Neural cell (in vitro differentiated cells): ENCODE measurements at regions not wholly inside any gene's neighbourhood (a gene's known extent, or its start where the extent isn't known, plus 50 kb on each side); places are given as distances from the start of the nearest gene placed in this dataset.

ENCODE experiments used
- EP300 ChIP-seq: fragments of 450-650 bp; conservative IDR thresholded peaks from 2 replicates; pipeline ENCODE4 v1.6.1; 2014; ENCODE audit warnings: antibody characterized with exemption, mild to moderate bottlenecking, moderate library complexity; ENCODE audit not compliant: poor library complexity, severe bottlenecking
- EZH2 ChIP-seq: fragments of 200-600, 300-800 bp; shearing (Covaris generic), sonication (generic); IDR thresholded peaks from 2 replicates; pipeline ENCODE4 v1.6.1; 2014; ENCODE audit warnings: antibody characterized with exemption, low read length, borderline replicate concordance, mild to moderate bottlenecking; ENCODE audit not compliant: insufficient read depth, poor library complexity, severe bottlenecking
- MXI1 ChIP-seq: fragments of 450-650 bp; conservative IDR thresholded peaks from 2 replicates; pipeline ENCODE4 v1.6.1; 2014; ENCODE audit warnings: antibody characterized with exemption, mild to moderate bottlenecking; ENCODE audit not compliant: poor library complexity, severe bottlenecking
- POLR2AphosphoS5 ChIP-seq: IDR thresholded peaks from 2 replicates; pipeline ENCODE4 v1.6.1; 2012
- RAD21 ChIP-seq: fragments of 450-650 bp; conservative IDR thresholded peaks from 2 replicates; pipeline ENCODE4 v1.6.1; 2014; ENCODE audit warnings: antibody characterized with exemption, mild to moderate bottlenecking, moderate library complexity
- SMC3 ChIP-seq: fragments of 450-650 bp; conservative IDR thresholded peaks from 2 replicates; pipeline ENCODE4 v1.6.1; 2014; ENCODE audit warnings: antibody characterized with exemption, mild to moderate bottlenecking, moderate library complexity; ENCODE audit not compliant: poor library complexity
- TAF1 ChIP-seq: IDR thresholded peaks from 2 replicates; pipeline ENCODE4 v1.6.1; 2012; ENCODE audit warnings: low read depth
- TF ChIP-seq, protein P1 (sequence below): fragments of 450-650 bp; IDR thresholded peaks from 2 replicates; pipeline ENCODE4 v1.5.1; 2014; ENCODE audit warnings: antibody characterized with exemption, mild to moderate bottlenecking, moderate library complexity; ENCODE audit not compliant: poor library complexity, severe bottlenecking
- TF ChIP-seq, protein P2 (sequence below): IDR thresholded peaks from 2 replicates; pipeline ENCODE4 v1.6.1; 2012; ENCODE audit warnings: borderline replicate concordance

DNA sequence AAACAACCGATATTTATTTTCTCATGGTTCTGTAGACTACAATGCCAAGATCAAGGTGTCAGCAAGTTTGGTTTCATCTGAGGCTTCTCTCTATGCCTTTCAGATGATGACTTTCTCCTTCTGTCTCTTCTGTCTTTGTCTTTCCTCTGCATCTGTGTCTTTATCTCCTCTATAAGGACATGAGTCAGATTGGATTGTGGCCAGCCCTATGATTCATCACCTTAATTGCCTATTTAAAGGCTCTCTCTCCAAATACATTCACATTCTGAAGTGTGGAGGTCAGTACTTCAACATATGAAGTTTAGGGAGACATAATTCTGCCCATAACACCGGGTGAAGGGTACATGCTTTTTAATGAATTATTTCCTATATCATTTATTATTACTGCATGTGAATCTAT lies 71.2 kb upstream of the CNTNAP5 start:
- TF ChIP-seq EP300, result no peak
- TF ChIP-seq, protein P1, sequence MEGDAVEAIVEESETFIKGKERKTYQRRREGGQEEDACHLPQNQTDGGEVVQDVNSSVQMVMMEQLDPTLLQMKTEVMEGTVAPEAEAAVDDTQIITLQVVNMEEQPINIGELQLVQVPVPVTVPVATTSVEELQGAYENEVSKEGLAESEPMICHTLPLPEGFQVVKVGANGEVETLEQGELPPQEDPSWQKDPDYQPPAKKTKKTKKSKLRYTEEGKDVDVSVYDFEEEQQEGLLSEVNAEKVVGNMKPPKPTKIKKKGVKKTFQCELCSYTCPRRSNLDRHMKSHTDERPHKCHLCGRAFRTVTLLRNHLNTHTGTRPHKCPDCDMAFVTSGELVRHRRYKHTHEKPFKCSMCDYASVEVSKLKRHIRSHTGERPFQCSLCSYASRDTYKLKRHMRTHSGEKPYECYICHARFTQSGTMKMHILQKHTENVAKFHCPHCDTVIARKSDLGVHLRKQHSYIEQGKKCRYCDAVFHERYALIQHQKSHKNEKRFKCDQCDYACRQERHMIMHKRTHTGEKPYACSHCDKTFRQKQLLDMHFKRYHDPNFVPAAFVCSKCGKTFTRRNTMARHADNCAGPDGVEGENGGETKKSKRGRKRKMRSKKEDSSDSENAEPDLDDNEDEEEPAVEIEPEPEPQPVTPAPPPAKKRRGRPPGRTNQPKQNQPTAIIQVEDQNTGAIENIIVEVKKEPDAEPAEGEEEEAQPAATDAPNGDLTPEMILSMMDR, result no peak
- no peak for TF ChIP-seq EZH2
- no peak for TF ChIP-seq TAF1
- TF ChIP-seq POLR2AphosphoS5, result no peak
- no peak for TF ChIP-seq RAD21
- no peak for TF ChIP-seq SMC3
- TF ChIP-seq, protein P2, sequence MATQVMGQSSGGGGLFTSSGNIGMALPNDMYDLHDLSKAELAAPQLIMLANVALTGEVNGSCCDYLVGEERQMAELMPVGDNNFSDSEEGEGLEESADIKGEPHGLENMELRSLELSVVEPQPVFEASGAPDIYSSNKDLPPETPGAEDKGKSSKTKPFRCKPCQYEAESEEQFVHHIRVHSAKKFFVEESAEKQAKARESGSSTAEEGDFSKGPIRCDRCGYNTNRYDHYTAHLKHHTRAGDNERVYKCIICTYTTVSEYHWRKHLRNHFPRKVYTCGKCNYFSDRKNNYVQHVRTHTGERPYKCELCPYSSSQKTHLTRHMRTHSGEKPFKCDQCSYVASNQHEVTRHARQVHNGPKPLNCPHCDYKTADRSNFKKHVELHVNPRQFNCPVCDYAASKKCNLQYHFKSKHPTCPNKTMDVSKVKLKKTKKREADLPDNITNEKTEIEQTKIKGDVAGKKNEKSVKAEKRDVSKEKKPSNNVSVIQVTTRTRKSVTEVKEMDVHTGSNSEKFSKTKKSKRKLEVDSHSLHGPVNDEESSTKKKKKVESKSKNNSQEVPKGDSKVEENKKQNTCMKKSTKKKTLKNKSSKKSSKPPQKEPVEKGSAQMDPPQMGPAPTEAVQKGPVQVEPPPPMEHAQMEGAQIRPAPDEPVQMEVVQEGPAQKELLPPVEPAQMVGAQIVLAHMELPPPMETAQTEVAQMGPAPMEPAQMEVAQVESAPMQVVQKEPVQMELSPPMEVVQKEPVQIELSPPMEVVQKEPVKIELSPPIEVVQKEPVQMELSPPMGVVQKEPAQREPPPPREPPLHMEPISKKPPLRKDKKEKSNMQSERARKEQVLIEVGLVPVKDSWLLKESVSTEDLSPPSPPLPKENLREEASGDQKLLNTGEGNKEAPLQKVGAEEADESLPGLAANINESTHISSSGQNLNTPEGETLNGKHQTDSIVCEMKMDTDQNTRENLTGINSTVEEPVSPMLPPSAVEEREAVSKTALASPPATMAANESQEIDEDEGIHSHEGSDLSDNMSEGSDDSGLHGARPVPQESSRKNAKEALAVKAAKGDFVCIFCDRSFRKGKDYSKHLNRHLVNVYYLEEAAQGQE, result no peak
- no peak for TF ChIP-seq MXI1
